Loucy (cell line): ENCODE measurements at regions not wholly inside any gene's neighbourhood (a gene's known extent, or its start where the extent isn't known, plus 50 kb on each side); places are given as distances from the start of the nearest gene placed in this dataset.

Experiments used
- H2AFZ ChIP-seq: fragments of 200-600 bp; sonication (generic); 2 replicates; pipeline ENCODE4 v1.6.0; 2016; ENCODE audit warnings: antibody characterized with exemption, mild to moderate bottlenecking, low read length, moderate library complexity
- H3F3A ChIP-seq: fragments of 200-600 bp; 2 replicates; pipeline ENCODE4 v1.6.0; 2016; ENCODE audit warnings: antibody characterized with exemption, low read depth, mild to moderate bottlenecking
- H3K27me3 ChIP-seq: fragments of 200-600 bp; sonication (generic); 2 replicates; pipeline ENCODE4 v1.6.1; 2014; ENCODE audit warnings: low read length, mild to moderate bottlenecking; ENCODE audit not compliant: insufficient read depth, poor library complexity, severe bottlenecking
- H3K36me3 ChIP-seq: fragments of 200-600 bp; sonication (generic); 2 replicates; pipeline ENCODE4 v1.6.1; 2016; ENCODE audit warnings: low read length; ENCODE audit not compliant: insufficient read depth
- H3K4me1 ChIP-seq: fragments of 200-600 bp; sonication (generic); 2 replicates; pipeline ENCODE4 v1.5.1; 2014; ENCODE audit warnings: low read length, mild to moderate bottlenecking; ENCODE audit not compliant: insufficient read depth, poor library complexity, severe bottlenecking
- H3K4me2 ChIP-seq: fragments of 200-600 bp; sonication (generic); 2 replicates; pipeline ENCODE4 v1.6.0; 2014; ENCODE audit warnings: antibody characterized with exemption, low read length, low read depth, mild to moderate bottlenecking; ENCODE audit not compliant: poor library complexity, severe bottlenecking
- H3K4me3 ChIP-seq: fragments of 200-600 bp; sonication (generic); 2 replicates; pipeline ENCODE4 v1.5.1; 2014; ENCODE audit warnings: low read length, mild to moderate bottlenecking, mixed read lengths; ENCODE audit not compliant: poor library complexity, severe bottlenecking
- H3K79me2 ChIP-seq: fragments of 200-600 bp; sonication (generic); 2 replicates; pipeline ENCODE4 v1.6.1; 2014; ENCODE audit warnings: low read length; ENCODE audit not compliant: insufficient read depth
- H3K9ac ChIP-seq: fragments of 200-600 bp; sonication (generic); 2 replicates; pipeline ENCODE4 v1.6.0; 2014; ENCODE audit warnings: mild to moderate bottlenecking, low read depth, low read length, moderate library complexity; ENCODE audit not compliant: poor library complexity, severe bottlenecking
- H3K9me2 ChIP-seq: fragments of 200-600 bp; sonication (generic); replicated peaks from 2 replicates; pipeline ENCODE4 v1.6.1; 2016; ENCODE audit warnings: low read depth, low read length, mixed read lengths
- H3K9me3 ChIP-seq: fragments of 200-600 bp; sonication (generic); 2 replicates; pipeline ENCODE4 v1.6.1; 2014; ENCODE audit warnings: mild to moderate bottlenecking, antibody characterized with exemption, low read length, low read depth; ENCODE audit not compliant: insufficient read depth
- H4K20me1 ChIP-seq: fragments of 200-600 bp; sonication (generic); 2 replicates; pipeline ENCODE4 v1.6.0; 2014; ENCODE audit warnings: antibody characterized with exemption, low read length, mild to moderate bottlenecking; ENCODE audit not compliant: insufficient read depth, poor library complexity, severe bottlenecking
- EZH2phosphoT487 ChIP-seq: fragments of 200-600 bp; IDR thresholded peaks from 2 replicates; pipeline ENCODE4 v1.6.1; 2018; ENCODE audit warnings: antibody characterized with exemption, mild to moderate bottlenecking, moderate library complexity, borderline replicate concordance
- TF ChIP-seq, protein P1 (sequence below): fragments of 200-600 bp; sonication (generic); conservative IDR thresholded peaks from 2 replicates; pipeline ENCODE4 v1.5.1; 2014; ENCODE audit warnings: mild to moderate bottlenecking, antibody characterized with exemption, low read length

DNA sequence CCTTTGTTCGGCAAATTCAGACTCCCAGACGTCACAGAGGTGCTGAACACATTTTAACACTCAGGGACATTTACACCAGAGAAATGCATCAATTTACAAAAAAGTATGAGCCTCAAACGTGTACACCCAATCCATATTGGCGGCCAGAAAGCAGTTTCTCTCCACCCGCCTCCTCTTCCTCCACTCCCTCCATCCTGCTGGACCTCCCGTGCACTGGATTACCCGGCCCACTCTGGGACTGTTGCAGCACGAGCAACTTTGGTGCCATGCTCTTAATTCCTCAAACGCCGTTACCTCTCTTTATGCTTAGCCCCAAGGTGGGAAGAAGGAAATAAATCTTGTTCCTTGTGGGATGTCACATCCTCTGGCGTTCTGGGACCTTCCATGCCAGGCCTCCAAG, 243.4 kb downstream of the ZNF516 start:
- Histone ChIP-seq H3F3A (no peaks in the 10 kb centered on the region), H3K9me2 (no peaks in the 10 kb centered on the region), H3K4me2 (no peak overlapping the region), H3K27me3 (no peaks in the 10 kb centered on the region), H3K4me3 (no peak overlapping the region), H3K9me3 (no peaks in the 10 kb centered on the region), H3K36me3 (no peaks in the 10 kb centered on the region), H3K79me2 (no peaks in the 10 kb centered on the region), H4K20me1 (no peaks in the 10 kb centered on the region), H2AFZ (no peak overlapping the region), H3K9ac (no peak overlapping the region), H3K4me1 (no peaks in the 10 kb centered on the region)
- TF ChIP-seq, protein P1, sequence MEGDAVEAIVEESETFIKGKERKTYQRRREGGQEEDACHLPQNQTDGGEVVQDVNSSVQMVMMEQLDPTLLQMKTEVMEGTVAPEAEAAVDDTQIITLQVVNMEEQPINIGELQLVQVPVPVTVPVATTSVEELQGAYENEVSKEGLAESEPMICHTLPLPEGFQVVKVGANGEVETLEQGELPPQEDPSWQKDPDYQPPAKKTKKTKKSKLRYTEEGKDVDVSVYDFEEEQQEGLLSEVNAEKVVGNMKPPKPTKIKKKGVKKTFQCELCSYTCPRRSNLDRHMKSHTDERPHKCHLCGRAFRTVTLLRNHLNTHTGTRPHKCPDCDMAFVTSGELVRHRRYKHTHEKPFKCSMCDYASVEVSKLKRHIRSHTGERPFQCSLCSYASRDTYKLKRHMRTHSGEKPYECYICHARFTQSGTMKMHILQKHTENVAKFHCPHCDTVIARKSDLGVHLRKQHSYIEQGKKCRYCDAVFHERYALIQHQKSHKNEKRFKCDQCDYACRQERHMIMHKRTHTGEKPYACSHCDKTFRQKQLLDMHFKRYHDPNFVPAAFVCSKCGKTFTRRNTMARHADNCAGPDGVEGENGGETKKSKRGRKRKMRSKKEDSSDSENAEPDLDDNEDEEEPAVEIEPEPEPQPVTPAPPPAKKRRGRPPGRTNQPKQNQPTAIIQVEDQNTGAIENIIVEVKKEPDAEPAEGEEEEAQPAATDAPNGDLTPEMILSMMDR: no peak
- no peak for TF ChIP-seq EZH2phosphoT487

DNA sequence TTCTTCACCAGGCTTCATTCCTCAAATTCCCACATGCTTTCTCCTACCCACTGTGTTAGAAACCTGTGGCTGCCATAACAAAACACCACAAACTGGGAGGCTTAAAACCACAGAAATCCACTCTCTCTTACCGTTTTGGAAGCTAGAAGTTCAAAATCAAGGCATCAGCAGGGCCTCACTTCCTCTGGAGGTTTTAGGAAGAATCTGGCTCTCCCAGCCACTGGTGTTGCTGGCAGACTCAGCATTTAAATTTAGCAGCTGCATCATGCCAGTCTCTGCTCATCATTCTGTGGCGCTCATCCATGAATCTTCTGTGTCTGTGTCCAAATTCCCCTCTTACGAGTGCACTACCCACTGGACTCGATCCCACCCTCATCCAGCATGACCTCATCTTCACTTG, 248.5 kb downstream of the ZNF516 start:
- Histone ChIP-seq H2AFZ (no peak overlapping the region), H4K20me1 (no peaks in the 10 kb centered on the region), H3K79me2 (no peaks in the 10 kb centered on the region), H3K4me1 (no peaks in the 10 kb centered on the region), H3K27me3 (no peaks in the 10 kb centered on the region), H3K4me3 (no peak overlapping the region), H3K36me3 (no peaks in the 10 kb centered on the region), H3F3A (no peaks in the 10 kb centered on the region), H3K9me2 (no peaks in the 10 kb centered on the region), H3K9ac (no peak overlapping the region), H3K4me2 (no peak overlapping the region), H3K9me3 (no peaks in the 10 kb centered on the region)
- TF ChIP-seq, protein P1: no peak
- no peak for TF ChIP-seq EZH2phosphoT487

DNA sequence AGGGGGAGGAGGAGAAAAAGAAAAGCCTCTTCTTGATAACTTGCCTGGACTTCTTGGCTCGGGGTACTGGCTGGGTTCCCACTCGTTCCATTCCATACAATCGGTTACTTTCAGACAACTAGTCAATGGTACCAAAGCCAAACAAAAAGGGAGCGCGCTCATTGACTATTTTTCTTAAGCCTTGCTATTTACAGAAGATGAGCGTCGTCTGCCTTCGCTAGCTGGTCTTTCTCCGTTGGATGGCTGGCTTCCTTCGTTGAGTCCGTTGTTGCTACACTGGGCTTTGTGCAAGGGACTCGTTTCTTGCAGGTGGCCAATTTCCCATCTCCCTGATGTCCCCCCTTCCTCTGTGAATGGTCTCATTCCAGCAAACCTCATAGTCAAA, 260.4 kb downstream of the ZNF516 start:
- H3K9me3 ChIP-seq: no peaks in the 10 kb centered on the region
- H3K79me2 ChIP-seq: no peaks in the 10 kb centered on the region
- H3K4me1 ChIP-seq: no peaks in the 10 kb centered on the region
- no peak overlapping the region for H2AFZ ChIP-seq
- no peaks in the 10 kb centered on the region for H3K27me3 ChIP-seq
- no peak overlapping the region for H3K9ac ChIP-seq
- H3F3A ChIP-seq: no peaks in the 10 kb centered on the region
- H4K20me1 ChIP-seq: no peaks in the 10 kb centered on the region
- no peaks in the 10 kb centered on the region for H3K36me3 ChIP-seq
- TF ChIP-seq EZH2phosphoT487: no peak
- TF ChIP-seq, protein P1: no peak
- no peak overlapping the region for H3K4me2 ChIP-seq
- H3K9me2 ChIP-seq: no peaks in the 10 kb centered on the region
- no peak overlapping the region for H3K4me3 ChIP-seq
